PC-3 (cell line): ENCODE measurements at regions not wholly inside any gene's neighbourhood (a gene's known extent, or its start where the extent isn't known, plus 50 kb on each side); places are given as distances from the start of the nearest gene placed in this dataset.

ENCODE experiments used
- ATAC-seq: fragments of 200-7000 bp; cut with Tn5 transposase; 2 replicates; pipeline ENCODE4 v1.9.1; 2020; ENCODE audit warnings: mild to moderate bottlenecking, moderate library complexity
- BruUV-seq: library from RNA; stranded (reverse); fragments of 400-500 nt; replicated peaks from 2 replicates; lab custom pipeline; 2021; lab: Mats Ljungman, UMichigan
- CTCF ChIA-PET: fragments of 300-600 bp; sonication (Branson Sonifier 250); formaldehyde crosslinking; loops from one replicate; lab custom pipeline; 2022; ENCODE audit warnings: antibody characterized with exemption; lab: Charles Lee
- POLR2A ChIA-PET: fragments of 300-600 bp; sonication (Branson Sonifier 250); formaldehyde crosslinking; loops from one replicate; lab custom pipeline; 2022; ENCODE audit warnings: antibody characterized with exemption; ENCODE audit not compliant: unreplicated experiment; lab: Charles Lee
- DNase-seq: peaks from one replicate; pipeline ENCODE4 v3.0.0-alpha.2; 2015
- H2AFZ ChIP-seq: fragments of 300-600 bp; sonication (generic); 2 replicates; pipeline ENCODE4 v1.6.0; 2016; ENCODE audit warnings: antibody characterized with exemption, low read length
- H3F3A ChIP-seq: fragments of 300-600 bp; sonication (generic); one replicate; pipeline ENCODE4 v1.6.0; 2017; ENCODE audit warnings: antibody characterized with exemption, low read length, control low read depth, mild to moderate bottlenecking; ENCODE audit not compliant: unreplicated experiment
- H3K27ac ChIP-seq: fragments of 300-600 bp; sonication (generic); 2 replicates; pipeline ENCODE4 v1.5.1; 2016; ENCODE audit warnings: mild to moderate bottlenecking, low read length
- H3K27me3 ChIP-seq: fragments of 300-600 bp; sonication (generic); 2 replicates; pipeline ENCODE4 v1.6.1; 2016; ENCODE audit warnings: low read length, mixed read lengths
- H3K36me3 ChIP-seq: fragments of 300-600 bp; sonication (generic); 2 replicates; pipeline ENCODE4 v1.6.1; 2016; ENCODE audit warnings: low read depth, mixed run types, low read length, mixed read lengths
- H3K4me1 ChIP-seq: fragments of 300-600 bp; sonication (generic); 2 replicates; pipeline ENCODE4 v1.5.1; 2016; ENCODE audit warnings: low read length; ENCODE audit not compliant: insufficient read depth
- H3K4me2 ChIP-seq: fragments of 300-600 bp; sonication (generic); 2 replicates; pipeline ENCODE4 v1.6.0; 2016; ENCODE audit warnings: low read length
- H3K4me3 ChIP-seq: fragments of 300-600 bp; sonication (generic); 2 replicates; pipeline ENCODE4 v1.5.1; 2016; ENCODE audit warnings: mild to moderate bottlenecking, low read length, mixed read lengths
- H3K79me2 ChIP-seq: fragments of 300-600 bp; sonication (generic); 2 replicates; pipeline ENCODE4 v1.6.1; 2017; ENCODE audit warnings: low read length, mixed read lengths
- H3K9ac ChIP-seq: fragments of 300-600 bp; sonication (generic); 2 replicates; pipeline ENCODE4 v1.6.0; 2016; ENCODE audit warnings: mild to moderate bottlenecking, low read length
- H3K9me2 ChIP-seq: fragments of 300-600 bp; sonication (generic); replicated peaks from 2 replicates; pipeline ENCODE4 v1.6.1; 2016; ENCODE audit warnings: mixed run types, low read length, mixed read lengths
- H3K9me3 ChIP-seq: fragments of 300-600 bp; sonication (generic); 2 replicates; pipeline ENCODE4 v1.6.1; 2016; ENCODE audit warnings: low read length, mixed read lengths
- H4K20me1 ChIP-seq: fragments of 300-600 bp; sonication (generic); 2 replicates; pipeline ENCODE4 v1.6.1; 2016; ENCODE audit warnings: low read length, mixed read lengths
- EZH2 ChIP-seq: fragments of 300-600 bp; sonication (generic); IDR thresholded peaks from one replicate; pipeline ENCODE4 v1.6.1; 2017; ENCODE audit warnings: antibody characterized with exemption, mild to moderate bottlenecking, low read length; ENCODE audit not compliant: unreplicated experiment
- EZH2phosphoT487 ChIP-seq: fragments of 300-600 bp; sonication (generic); IDR thresholded peaks from 2 replicates; pipeline ENCODE4 v1.6.1; 2018; ENCODE audit warnings: mild to moderate bottlenecking, antibody characterized with exemption, low read length, borderline replicate concordance
- intact Hi-C: fragments of 100-400 bp; cut with micrococcal nuclease; formaldehyde crosslinking; loops from 2 replicates; pipeline ENCODE4 v1.9.0; 2023
- TF ChIP-seq, protein P1 (sequence below): fragments of 300-600 bp; sonication (generic); conservative IDR thresholded peaks from 2 replicates; pipeline ENCODE4 v1.5.1; 2017; ENCODE audit warnings: antibody characterized with exemption, low read depth, mild to moderate bottlenecking, low read length

DNA sequence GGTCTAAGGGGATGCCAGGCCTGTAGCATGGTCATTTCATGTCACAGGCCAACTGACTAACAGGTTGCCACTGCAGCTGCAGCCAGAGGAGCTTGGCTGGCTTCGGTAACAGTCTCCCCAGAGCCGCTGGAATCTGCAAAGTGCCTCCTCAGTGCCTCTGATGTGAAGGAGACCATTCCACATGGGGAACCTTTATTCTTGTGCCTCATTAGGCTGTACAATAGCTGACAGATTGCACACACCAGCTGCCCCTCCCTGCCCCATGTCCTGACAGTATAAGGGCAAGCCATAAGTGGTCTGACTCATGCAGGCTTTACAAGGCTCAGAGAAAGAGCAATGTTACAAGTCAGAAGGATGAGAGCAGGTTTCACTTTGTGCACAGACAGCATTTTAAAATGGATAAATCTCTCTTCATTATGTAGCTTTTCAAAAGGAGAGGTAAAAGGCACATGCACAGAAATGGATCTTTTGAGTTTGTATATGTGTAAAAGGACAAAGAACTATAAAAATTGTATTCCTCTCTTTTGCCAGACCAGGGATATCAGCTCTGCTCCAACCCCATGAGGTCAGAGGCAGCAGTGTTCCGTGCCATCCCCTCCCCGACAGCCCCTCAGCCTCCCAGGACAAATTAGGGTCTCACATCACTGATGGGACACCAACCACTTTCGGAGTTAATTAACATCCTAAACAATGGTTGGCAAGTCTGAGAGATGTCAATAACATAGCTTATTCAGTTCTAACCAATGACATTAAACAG lies 467.8 kb downstream of the TMEM232 start:
- TF ChIP-seq, protein P1, sequence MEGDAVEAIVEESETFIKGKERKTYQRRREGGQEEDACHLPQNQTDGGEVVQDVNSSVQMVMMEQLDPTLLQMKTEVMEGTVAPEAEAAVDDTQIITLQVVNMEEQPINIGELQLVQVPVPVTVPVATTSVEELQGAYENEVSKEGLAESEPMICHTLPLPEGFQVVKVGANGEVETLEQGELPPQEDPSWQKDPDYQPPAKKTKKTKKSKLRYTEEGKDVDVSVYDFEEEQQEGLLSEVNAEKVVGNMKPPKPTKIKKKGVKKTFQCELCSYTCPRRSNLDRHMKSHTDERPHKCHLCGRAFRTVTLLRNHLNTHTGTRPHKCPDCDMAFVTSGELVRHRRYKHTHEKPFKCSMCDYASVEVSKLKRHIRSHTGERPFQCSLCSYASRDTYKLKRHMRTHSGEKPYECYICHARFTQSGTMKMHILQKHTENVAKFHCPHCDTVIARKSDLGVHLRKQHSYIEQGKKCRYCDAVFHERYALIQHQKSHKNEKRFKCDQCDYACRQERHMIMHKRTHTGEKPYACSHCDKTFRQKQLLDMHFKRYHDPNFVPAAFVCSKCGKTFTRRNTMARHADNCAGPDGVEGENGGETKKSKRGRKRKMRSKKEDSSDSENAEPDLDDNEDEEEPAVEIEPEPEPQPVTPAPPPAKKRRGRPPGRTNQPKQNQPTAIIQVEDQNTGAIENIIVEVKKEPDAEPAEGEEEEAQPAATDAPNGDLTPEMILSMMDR = no peak
- TF ChIP-seq EZH2phosphoT487 = no peak
- TF ChIP-seq EZH2 = no peak
- intact Hi-C loops = no loop called here
- Histone ChIP-seq H2AFZ (peak overlapping the region; percentile 49; the same call in 1 of the 2 replicates), H3K9me2 (no peaks in the 10 kb centered on the region), H3K9me3 (no peaks in the 10 kb centered on the region), H3K79me2 (no peaks in the 10 kb centered on the region), H3K27ac (no peak overlapping the region), H3K27me3 (no peaks in the 10 kb centered on the region), H3K4me3 (no peak overlapping the region; the same call in 1 of the 2 replicates), H3F3A (no peaks in the 10 kb centered on the region), H3K4me1 (peaks cover 7% of the 10 kb centered on the region; the same call in 1 of the 2 replicates), H4K20me1 (no peaks in the 10 kb centered on the region), H3K4me2 (peak overlapping the region; percentile 61), H3K9ac (no peak overlapping the region), H3K36me3 (no peaks in the 10 kb centered on the region)
- no TSS peak for BruUV-seq
- ATAC-seq = peak; percentile 100
- ChIA-PET POLR2A (no interaction called here), CTCF (no interaction called here)
- DNase-seq = peak; percentile 63

DNA sequence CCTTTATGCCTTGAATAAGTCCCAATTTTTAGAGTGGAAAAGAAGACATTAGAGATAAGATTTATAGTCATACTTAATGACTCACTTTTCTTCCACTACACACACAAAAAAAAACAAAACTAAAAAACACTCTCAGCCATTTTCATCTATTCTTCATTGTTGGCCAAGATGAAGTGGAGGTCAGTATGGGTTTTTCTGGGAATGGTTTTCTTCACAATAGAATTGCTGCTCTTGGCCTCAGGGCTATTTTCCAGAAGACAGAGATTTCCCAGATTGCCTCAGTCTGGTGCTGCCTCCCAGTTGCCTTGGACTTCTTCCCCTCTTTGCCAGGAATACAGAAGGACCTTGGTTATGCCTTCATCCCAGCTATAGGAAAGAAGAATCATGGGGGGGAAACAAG lies 463.7 kb downstream of the TMEM232 start:
- no peak overlapping the region for H3K4me2 ChIP-seq
- POLR2A ChIA-PET = no interaction called here

More for the DNA sequence above, 463.7 kb downstream of the TMEM232 start:
- Histone ChIP-seq H3K36me3 (no peaks in the 10 kb centered on the region), H3K9me2 (no peaks in the 10 kb centered on the region), H4K20me1 (no peaks in the 10 kb centered on the region), H3K4me1 (peaks cover 7% of the 10 kb centered on the region; the same call in 1 of the 2 replicates), H3F3A (no peaks in the 10 kb centered on the region), H3K4me3 (no peak overlapping the region), H3K79me2 (no peaks in the 10 kb centered on the region), H3K27me3 (no peaks in the 10 kb centered on the region), H3K27ac (no peak overlapping the region), H3K9me3 (no peaks in the 10 kb centered on the region), H2AFZ (no peak overlapping the region), H3K9ac (no peak overlapping the region)
- no peak for DNase-seq
- intact Hi-C loops = no loop called here
- ATAC-seq = no peak
- CTCF ChIA-PET = no interaction called here
- no TSS peak for BruUV-seq
- TF ChIP-seq EZH2 (no peak), EZH2phosphoT487 (no peak)
- TF ChIP-seq, protein P1 = no peak
